HFF-Myc (cell line): ENCODE measurements at regions not wholly inside any gene's neighbourhood (a gene's known extent, or its start where the extent isn't known, plus 50 kb on each side); places are given as distances from the start of the nearest gene placed in this dataset.

ENCODE experiments used
- DNase-seq: peaks from one replicate; pipeline ENCODE4 v3.0.0-alpha.2; 2011; ENCODE audit warnings: low read depth; ENCODE audit errors: extremely low read depth
- H3K4me3 ChIP-seq: replicated peaks from 2 replicates; pipeline ENCODE4 v1.5.1; 2011; ENCODE audit warnings: low read depth, mild to moderate bottlenecking, control low read depth, low read length
- CTCF ChIP-seq: IDR thresholded peaks from 2 replicates; pipeline ENCODE4 v1.5.1; 2012; ENCODE audit warnings: mild to moderate bottlenecking, low read depth, low read length, control low read depth; ENCODE audit errors: missing control alignments

GRCh38 chr13:89932902-89933301, 1414.6 kb upstream of the MIR17HG start:
- no peak for TF ChIP-seq CTCF
- H3K4me3 ChIP-seq, result no peak overlapping the region
- DNase-seq, result no peak

DNA sequence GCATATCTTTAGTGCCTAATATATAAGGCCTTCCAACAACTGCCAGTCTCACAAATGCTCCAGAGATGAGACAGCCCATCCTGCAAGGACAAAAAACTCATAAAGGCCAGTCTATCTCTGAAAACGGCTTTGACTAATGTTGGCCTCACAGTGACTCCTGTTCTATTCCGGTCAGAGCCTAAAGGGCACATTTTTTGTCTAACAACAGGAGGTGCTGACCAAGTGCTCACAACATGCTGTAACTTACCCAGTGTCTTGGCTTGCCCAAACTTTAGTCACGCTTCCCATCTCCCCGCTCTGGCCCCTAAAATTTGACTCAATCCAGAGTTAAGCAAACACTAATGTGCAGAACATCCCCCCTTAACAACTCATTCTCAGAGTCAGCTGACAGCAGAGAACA, 1411.2 kb upstream of the MIR17HG start:
- DNase-seq, result no peak
- no peak overlapping the region for H3K4me3 ChIP-seq
- TF ChIP-seq CTCF, result no peak

DNA sequence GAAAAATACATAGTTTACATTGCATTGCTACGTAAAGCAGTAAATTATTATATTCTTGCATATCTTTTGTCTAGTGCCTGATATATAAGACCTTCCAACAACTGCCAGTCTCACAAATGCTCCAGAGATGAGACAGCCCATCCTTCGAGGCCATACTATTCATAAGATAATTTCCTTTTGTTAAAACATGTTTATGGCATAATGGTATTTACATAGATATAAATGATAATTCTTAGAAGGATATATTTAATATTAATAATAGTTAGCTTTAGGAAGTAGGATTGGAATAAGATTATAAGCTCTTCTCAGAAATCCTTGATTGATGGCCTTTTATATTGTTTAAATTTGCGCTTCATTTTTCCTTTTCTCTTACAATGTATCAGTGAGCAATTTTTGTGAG, 1410.1 kb upstream of the MIR17HG start:
- DNase-seq, result no peak
- TF ChIP-seq CTCF, result no peak
- no peak overlapping the region for H3K4me3 ChIP-seq

- DNase-seq, result no peak
- TF ChIP-seq CTCF, result no peak
- no peak overlapping the region for H3K4me3 ChIP-seq
These were observed 1407.1 kb upstream of the MIR17HG start for GRCh38 chr13:89940383-89940782.

DNA sequence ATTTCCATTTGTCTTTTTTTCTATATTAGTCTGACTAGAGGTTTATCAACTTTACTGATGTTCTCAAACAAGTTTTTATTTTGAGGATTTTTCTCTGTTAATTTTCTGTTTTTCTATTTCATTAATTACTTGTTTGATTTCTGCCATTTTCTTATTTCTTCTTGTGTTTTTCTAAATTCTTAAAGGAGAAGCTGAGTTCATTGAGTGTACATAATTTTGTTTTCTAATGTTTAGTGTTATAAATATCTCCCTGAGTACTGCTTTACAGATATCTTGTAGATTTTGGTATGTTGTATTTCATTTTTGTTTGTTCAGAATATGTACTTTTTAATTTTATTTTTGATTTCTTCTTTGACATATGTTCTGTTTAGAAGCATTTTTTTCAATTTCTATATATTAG, 1404.3 kb upstream of the MIR17HG start:
- no peak overlapping the region for H3K4me3 ChIP-seq
- DNase-seq, result no peak
- no peak for TF ChIP-seq CTCF

DNA sequence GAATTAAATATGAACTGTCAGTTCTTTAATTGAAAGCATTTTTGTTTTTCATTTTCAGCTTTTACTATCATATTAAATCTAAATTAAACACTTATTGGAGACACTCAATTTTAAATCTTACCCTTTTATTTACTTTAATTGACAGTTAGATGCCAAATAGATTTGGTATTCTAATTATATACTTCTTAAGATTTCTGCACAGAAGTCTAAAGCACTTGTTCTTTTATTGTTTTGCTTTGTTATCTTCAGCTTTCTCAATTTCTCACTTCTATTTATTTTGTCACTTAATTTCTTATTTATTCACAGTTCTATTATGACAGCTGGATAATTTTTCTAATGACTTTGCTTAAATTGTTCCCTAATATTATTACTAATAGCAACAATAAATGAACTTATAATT, 1397.3 kb upstream of the MIR17HG start:
- TF ChIP-seq CTCF, result no peak
- H3K4me3 ChIP-seq, result no peak overlapping the region
- no peak for DNase-seq

GRCh38 chr13:89951341-89951740, 1396.1 kb upstream of the MIR17HG start:
- TF ChIP-seq CTCF, result no peak
- no peak for DNase-seq
- no peak overlapping the region for H3K4me3 ChIP-seq
